ENCODE measurements at regions not wholly inside any gene's neighbourhood (a gene's known extent, or its start where the extent isn't known, plus 50 kb on each side); places are given as distances from the start of the nearest gene placed in this dataset.

GRCh38 chr13:74398599-74398998 lies 264.4 kb upstream of the KLF12 start:
- no peak for TF ChIP-seq CTCF (IDR thresholded peaks at IDR 0.05; ENCODE audit: low read depth, low read length, missing control alignments)
- no peak overlapping the region for H3K4me3 ChIP-seq (replicated peaks; ENCODE audit: low read depth, low read length)
- no peak for DNase-seq (ENCODE audit: extremely low read depth, low read depth)

GRCh38 chr13:74389056-74389455 lies 254.9 kb upstream of the KLF12 start:
- no peak for TF ChIP-seq CTCF (IDR thresholded peaks at IDR 0.05; ENCODE audit: low read depth, low read length, missing control alignments)
- no peak for DNase-seq (ENCODE audit: extremely low read depth, low read depth)
- no peak overlapping the region for H3K4me3 ChIP-seq (replicated peaks; ENCODE audit: low read depth, low read length)

GRCh38 chr13:74388626-74389025 lies 254.4 kb upstream of the KLF12 start:
- no peak for TF ChIP-seq CTCF (IDR thresholded peaks at IDR 0.05; ENCODE audit: low read depth, low read length, missing control alignments)
- no peak overlapping the region for H3K4me3 ChIP-seq (replicated peaks; ENCODE audit: low read depth, low read length)
- DNase-seq (ENCODE audit: extremely low read depth, low read depth) = no peak

GRCh38 chr13:74372511-74372910 lies 238.3 kb upstream of the KLF12 start:
- no peak for TF ChIP-seq CTCF (IDR thresholded peaks at IDR 0.05; ENCODE audit: low read depth, low read length, missing control alignments)
- DNase-seq (ENCODE audit: extremely low read depth, low read depth) = no peak
- no peak overlapping the region for H3K4me3 ChIP-seq (replicated peaks; ENCODE audit: low read depth, low read length)

GRCh38 chr13:74367193-74367592 lies 233.0 kb upstream of the KLF12 start:
- no peak for TF ChIP-seq CTCF (IDR thresholded peaks at IDR 0.05; ENCODE audit: low read depth, low read length, missing control alignments)
- no peak for DNase-seq (ENCODE audit: extremely low read depth, low read depth)
- no peak overlapping the region for H3K4me3 ChIP-seq (replicated peaks; ENCODE audit: low read depth, low read length)

GRCh38 chr13:74361274-74361673 lies 227.1 kb upstream of the KLF12 start:
- no peak for TF ChIP-seq CTCF (IDR thresholded peaks at IDR 0.05; ENCODE audit: low read depth, low read length, missing control alignments)
- H3K4me3 ChIP-seq (replicated peaks; ENCODE audit: low read depth, low read length) = no peak overlapping the region
- no peak for DNase-seq (ENCODE audit: extremely low read depth, low read depth)

- TF ChIP-seq CTCF (IDR thresholded peaks at IDR 0.05; ENCODE audit: low read depth, low read length, missing control alignments) = no peak
- H3K4me3 ChIP-seq (replicated peaks; ENCODE audit: low read depth, low read length) = no peak overlapping the region
- DNase-seq (ENCODE audit: extremely low read depth, low read depth) = no peak
These were observed 212.8 kb upstream of the KLF12 start for GRCh38 chr13:74346960-74347359.
